CD4-positive, CD25-positive, alpha-beta regulatory T cell (primary cell): ENCODE measurements at regions not wholly inside any gene's neighbourhood (a gene's known extent, or its start where the extent isn't known, plus 50 kb on each side); places are given as distances from the start of the nearest gene placed in this dataset.

Experiments
- ATAC-seq, 2 donors: fragments of 150-1000 bp; cut with Tn5 transposase; one replicate each; pipeline ENCODE4 v1.10.0; 2021; ENCODE audit warnings: low read depth in 2 of 2, moderate number of reproducible peaks in 2 of 2, moderate library complexity in 1 of 2
- DNase-seq, 3 donors: peaks; one replicate each; pipeline versions ENCODE4 v3.0.0 to v3.0.0-alpha.2; 2012 to 2022; ENCODE audit warnings: mixed read lengths in 1 of 3
- H3K27ac ChIP-seq: one replicate; pipeline ENCODE4 v1.7.0; 2013; ENCODE audit warnings: mild to moderate bottlenecking, low read length; ENCODE audit not compliant: insufficient read depth, poor library complexity, severe bottlenecking
- H3K27me3 ChIP-seq: one replicate; pipeline ENCODE4 v1.7.0; 2013; ENCODE audit warnings: low read length; ENCODE audit not compliant: control insufficient read depth, insufficient read depth
- H3K36me3 ChIP-seq: one replicate; pipeline ENCODE4 v1.7.0; 2013; ENCODE audit warnings: mild to moderate bottlenecking, low read length, moderate library complexity; ENCODE audit not compliant: control insufficient read depth, insufficient read depth
- H3K4me1 ChIP-seq: 2 replicates; pipeline ENCODE4 v1.7.0; 2013; ENCODE audit warnings: mild to moderate bottlenecking, low read length; ENCODE audit not compliant: insufficient read depth, control insufficient read depth, poor library complexity, severe bottlenecking
- H3K4me3 ChIP-seq: one replicate; pipeline ENCODE4 v1.7.0; 2013; ENCODE audit warnings: low read depth, mild to moderate bottlenecking, low read length, moderate library complexity
- H3K9me3 ChIP-seq, 2 experiments: 1 replicate in 1 of 2; 2 replicates in 1 of 2; pipeline ENCODE4 v1.7.0; 2013; ENCODE audit warnings: low read length in 2 of 2, mild to moderate bottlenecking in 1 of 2, moderate library complexity in 1 of 2; ENCODE audit not compliant: control insufficient read depth in 2 of 2
- H3K27ac Mint-ChIP-seq, 3 donors: one replicate each; pipeline ENCODE4 v1.8.0; 2020 to 2022; ENCODE audit warnings: mild to moderate bottlenecking in 3 of 3, mixed read lengths in 3 of 3, moderate library complexity in 2 of 3
- H3K27me3 Mint-ChIP-seq: one replicate; pipeline ENCODE4 v1.8.0; 2022; ENCODE audit warnings: mild to moderate bottlenecking, mixed read lengths
- H3K36me3 Mint-ChIP-seq: one replicate; pipeline ENCODE4 v1.8.0; 2020; ENCODE audit warnings: mixed read lengths
- H3K4me1 Mint-ChIP-seq, 4 donors: one replicate each; pipeline ENCODE4 v1.8.0; 2020 to 2022; ENCODE audit warnings: mixed read lengths in 4 of 4, mild to moderate bottlenecking in 1 of 4
- H3K4me3 Mint-ChIP-seq, 4 donors: one replicate each; pipeline ENCODE4 v1.8.0; 2020 to 2022; ENCODE audit warnings: mild to moderate bottlenecking in 4 of 4, mixed read lengths in 4 of 4, moderate library complexity in 3 of 4
- H3K9me3 Mint-ChIP-seq, 7 donors: one replicate each; pipeline ENCODE4 v1.8.0; 2020 to 2022; ENCODE audit warnings: mixed read lengths in 7 of 7, mild to moderate bottlenecking in 3 of 7, moderate library complexity in 2 of 7

- no peak overlapping the region for H3K4me3 Mint-ChIP-seq
- H3K9me3 Mint-ChIP-seq, result no peaks in the 10 kb centered on the region
- no peaks in the 10 kb centered on the region for H3K4me1 ChIP-seq
- no peaks in the 10 kb centered on the region for H3K4me1 Mint-ChIP-seq
- no peaks in the 10 kb centered on the region for H3K36me3 Mint-ChIP-seq
- H3K27me3 ChIP-seq, result no peaks in the 10 kb centered on the region
- no peak overlapping the region for H3K27ac Mint-ChIP-seq
- DNase-seq (no peak), ATAC-seq (no peak)
- no peaks in the 10 kb centered on the region for H3K36me3 ChIP-seq
- no peaks in the 10 kb centered on the region for H3K9me3 ChIP-seq
- no peak overlapping the region for H3K4me3 ChIP-seq
- no peak overlapping the region for H3K27ac ChIP-seq
- peaks cover 17% of the 10 kb centered on the region for H3K27me3 Mint-ChIP-seq
Observed at GRCh38 chr18:47427072-47427471, 175.6 kb upstream of the SKOR2 start.

- peaks cover 12% of the 10 kb centered on the region for H3K27me3 Mint-ChIP-seq
- no peaks in the 10 kb centered on the region for H3K36me3 Mint-ChIP-seq
- H3K4me1 Mint-ChIP-seq, result no peaks in the 10 kb centered on the region
- no peak overlapping the region for H3K4me3 Mint-ChIP-seq
- H3K9me3 ChIP-seq, result no peaks in the 10 kb centered on the region
- no peaks in the 10 kb centered on the region for H3K27me3 ChIP-seq
- no peak overlapping the region for H3K4me3 ChIP-seq
- no peak overlapping the region for H3K27ac ChIP-seq
- no peaks in the 10 kb centered on the region for H3K9me3 Mint-ChIP-seq
- no peaks in the 10 kb centered on the region for H3K36me3 ChIP-seq
- no peak overlapping the region for H3K27ac Mint-ChIP-seq
- ATAC-seq, result no peak
- DNase-seq, result no peak
- H3K4me1 ChIP-seq, result no peaks in the 10 kb centered on the region
Observed at GRCh38 chr18:47425365-47425764, 173.9 kb upstream of the SKOR2 start.

DNA sequence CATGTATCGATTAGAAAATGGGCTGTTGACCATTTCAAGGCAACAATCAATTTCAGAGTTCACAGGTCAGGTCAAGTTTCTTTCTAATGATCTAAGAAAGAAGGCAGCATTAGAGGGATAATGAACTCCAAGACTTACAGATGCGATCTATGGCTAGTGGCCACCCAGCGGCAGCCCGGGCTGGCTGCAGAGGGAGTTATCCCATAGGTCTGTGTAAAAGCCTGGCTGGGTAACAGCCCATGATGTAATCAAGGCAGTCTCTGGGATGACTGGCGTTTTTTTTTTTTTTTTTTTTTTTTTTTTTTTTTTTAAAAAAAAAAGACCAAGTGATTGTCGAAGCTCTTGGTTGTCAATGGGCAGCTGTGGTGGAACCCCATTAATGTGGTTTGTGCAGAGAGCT lies 171.1 kb upstream of the SKOR2 start:
- Mint-ChIP-seq H3K9me3 (no peaks in the 10 kb centered on the region), H3K4me3 (no peak overlapping the region), H3K4me1 (peaks cover 0 to 2% (median 0%) of the 10 kb centered on the region in 4 donors), H3K27me3 (peaks cover 4% of the 10 kb centered on the region), H3K36me3 (no peaks in the 10 kb centered on the region), H3K27ac (no peak overlapping the region)
- H3K27me3 ChIP-seq, result peaks cover under 1% of the 10 kb centered on the region
- no peaks in the 10 kb centered on the region for H3K36me3 ChIP-seq
- ATAC-seq (no peak), DNase-seq (no peak)
- no peaks in the 10 kb centered on the region for H3K4me1 ChIP-seq
- H3K9me3 ChIP-seq, result no peaks in the 10 kb centered on the region
- H3K4me3 ChIP-seq, result no peak overlapping the region
- no peak overlapping the region for H3K27ac ChIP-seq

DNA sequence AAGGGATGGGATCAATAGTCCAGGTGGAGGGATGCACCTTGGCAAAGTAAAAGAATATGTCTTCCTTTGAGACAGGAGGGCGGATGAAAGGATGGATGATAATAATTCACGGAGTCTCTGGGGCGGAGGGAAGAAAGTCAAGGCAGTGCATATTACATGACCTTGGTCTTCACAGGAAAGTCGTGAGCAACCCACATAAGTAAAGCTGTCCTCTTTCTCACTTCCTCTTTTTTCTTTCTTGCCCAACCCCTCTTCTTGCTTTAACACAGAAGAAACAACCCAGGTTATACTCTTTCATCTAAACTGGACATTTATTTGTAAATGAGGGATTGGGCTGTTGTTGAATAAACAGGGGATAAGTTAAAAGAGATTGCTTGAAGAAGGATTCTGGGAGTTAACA lies 168.7 kb upstream of the SKOR2 start:
- no peaks in the 10 kb centered on the region for H3K36me3 ChIP-seq
- peaks cover 0 to 1% (median 0%) of the 10 kb centered on the region in 7 donors for H3K9me3 Mint-ChIP-seq
- H3K27ac ChIP-seq, result no peak overlapping the region
- no peak overlapping the region for H3K4me3 ChIP-seq
- no peaks in the 10 kb centered on the region for H3K9me3 ChIP-seq
- H3K4me1 ChIP-seq, result no peaks in the 10 kb centered on the region
- no peaks in the 10 kb centered on the region for H3K36me3 Mint-ChIP-seq
- H3K27me3 Mint-ChIP-seq, result peaks cover 4% of the 10 kb centered on the region
- no peak overlapping the region for H3K4me3 Mint-ChIP-seq
- H3K27me3 ChIP-seq, result peaks cover 4% of the 10 kb centered on the region
- H3K4me1 Mint-ChIP-seq, result peaks cover 0 to 2% (median 0%) of the 10 kb centered on the region in 4 donors
- ATAC-seq, result no peak
- H3K27ac Mint-ChIP-seq, result no peak overlapping the region
- no peak for DNase-seq

DNA sequence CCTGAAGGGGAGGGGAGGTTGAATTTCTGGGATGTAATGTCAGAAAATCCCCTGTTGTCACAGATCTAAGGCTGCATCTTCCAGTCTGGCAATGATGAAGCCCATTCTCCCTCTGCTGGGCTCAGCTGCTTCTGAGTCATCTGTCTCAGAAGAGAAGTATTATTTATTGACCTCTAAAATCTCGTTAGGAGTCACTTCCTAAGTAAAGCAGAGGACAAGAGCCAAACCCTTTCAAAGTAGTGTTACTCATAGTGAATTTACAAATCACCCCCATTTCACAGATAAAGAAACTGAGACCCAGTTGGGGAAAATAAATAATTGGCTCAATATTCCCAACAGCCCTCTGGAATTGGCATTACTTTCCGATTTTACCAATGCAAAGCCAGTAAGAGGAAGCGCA lies 167.3 kb upstream of the SKOR2 start:
- ATAC-seq, result no peak
- Histone ChIP-seq H3K36me3 (no peaks in the 10 kb centered on the region), H3K4me1 (no peaks in the 10 kb centered on the region), H3K27ac (no peak overlapping the region), H3K4me3 (no peak overlapping the region), H3K9me3 (no peaks in the 10 kb centered on the region), H3K27me3 (peaks cover 4% of the 10 kb centered on the region)
- Mint-ChIP-seq H3K9me3 (peaks cover 0 to 1% (median 0%) of the 10 kb centered on the region in 7 donors), H3K36me3 (no peaks in the 10 kb centered on the region), H3K27ac (no peak overlapping the region), H3K4me1 (peaks cover 0 to 2% (median 0%) of the 10 kb centered on the region in 4 donors), H3K27me3 (no peaks in the 10 kb centered on the region), H3K4me3 (no peak overlapping the region)
- no peak for DNase-seq

GRCh38 chr18:47417807-47418206 lies 166.3 kb upstream of the SKOR2 start:
- peaks cover 0 to 2% (median 0%) of the 10 kb centered on the region in 4 donors for H3K4me1 Mint-ChIP-seq
- no peak for ATAC-seq
- no peak overlapping the region for H3K4me3 Mint-ChIP-seq
- H3K36me3 Mint-ChIP-seq, result no peaks in the 10 kb centered on the region
- no peaks in the 10 kb centered on the region for H3K36me3 ChIP-seq
- H3K9me3 ChIP-seq, result no peaks in the 10 kb centered on the region
- H3K27ac Mint-ChIP-seq, result no peak overlapping the region
- peaks cover 4% of the 10 kb centered on the region for H3K27me3 ChIP-seq
- no peak overlapping the region for H3K27ac ChIP-seq
- peaks cover 0 to 1% (median 0%) of the 10 kb centered on the region in 7 donors for H3K9me3 Mint-ChIP-seq
- H3K4me3 ChIP-seq, result no peak overlapping the region
- no peaks in the 10 kb centered on the region for H3K27me3 Mint-ChIP-seq
- no peak for DNase-seq
- H3K4me1 ChIP-seq, result no peaks in the 10 kb centered on the region

DNA sequence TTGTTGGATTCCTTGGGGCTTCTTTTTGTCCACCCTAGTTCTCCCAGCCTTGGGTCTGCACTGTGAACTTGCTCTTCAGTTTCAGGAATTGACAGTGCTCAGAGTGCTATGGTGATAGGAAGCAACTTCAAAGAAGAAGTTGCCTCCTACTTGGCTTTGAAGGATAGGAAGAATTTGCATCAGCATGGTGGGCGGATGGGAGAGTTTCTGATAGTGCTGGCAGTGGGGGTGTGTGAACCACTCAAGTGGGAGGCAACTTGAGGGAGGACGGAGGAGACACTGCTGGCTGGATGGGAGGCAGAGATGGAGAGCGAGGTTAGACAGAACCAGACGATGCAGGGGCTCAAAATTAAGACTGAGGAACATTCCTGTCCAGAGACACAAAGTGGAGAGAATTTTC lies 164.4 kb upstream of the SKOR2 start:
- Histone ChIP-seq H3K27ac (no peak overlapping the region), H3K36me3 (no peaks in the 10 kb centered on the region), H3K4me1 (no peaks in the 10 kb centered on the region), H3K4me3 (no peak overlapping the region), H3K27me3 (peaks cover 4% of the 10 kb centered on the region), H3K9me3 (no peaks in the 10 kb centered on the region)
- Mint-ChIP-seq H3K27me3 (no peaks in the 10 kb centered on the region), H3K9me3 (peaks cover 0 to 1% (median 0%) of the 10 kb centered on the region in 7 donors), H3K4me3 (no peak overlapping the region), H3K4me1 (peaks cover 0 to 2% (median 0%) of the 10 kb centered on the region in 4 donors), H3K36me3 (no peaks in the 10 kb centered on the region), H3K27ac (no peak overlapping the region)
- DNase-seq (no peak), ATAC-seq (no peak)

DNA sequence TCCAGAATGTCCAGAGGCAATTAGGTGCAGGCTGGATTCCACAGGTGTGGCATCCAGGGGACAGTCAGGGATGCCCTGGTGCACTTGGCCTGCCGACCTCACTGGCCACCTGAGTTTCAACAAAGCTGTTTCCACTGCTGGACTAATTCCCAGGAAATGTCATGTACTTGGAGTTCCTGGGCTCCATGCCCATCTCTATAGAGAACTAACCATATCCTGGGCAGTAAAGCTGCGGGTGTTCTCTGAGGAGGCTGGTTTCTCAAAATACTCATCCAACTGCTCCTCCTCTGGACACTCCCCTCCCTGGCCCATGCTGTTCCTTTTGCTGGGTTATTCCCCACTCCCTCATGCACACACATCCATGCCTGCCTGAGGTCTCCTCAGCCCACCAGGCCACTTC lies 161.9 kb upstream of the SKOR2 start:
- Mint-ChIP-seq H3K4me1 (no peaks in the 10 kb centered on the region), H3K4me3 (no peak overlapping the region), H3K9me3 (peaks cover 0 to 1% (median 0%) of the 10 kb centered on the region in 7 donors), H3K27me3 (no peaks in the 10 kb centered on the region), H3K36me3 (no peaks in the 10 kb centered on the region), H3K27ac (no peak overlapping the region)
- Histone ChIP-seq H3K9me3 (no peaks in the 10 kb centered on the region), H3K27me3 (peaks cover 4% of the 10 kb centered on the region), H3K36me3 (no peaks in the 10 kb centered on the region), H3K27ac (no peak overlapping the region), H3K4me1 (no peaks in the 10 kb centered on the region), H3K4me3 (no peak overlapping the region)
- DNase-seq, result no peak
- ATAC-seq, result no peak
